Breast epithelium (tissue), 3 donors: ENCODE measurements at regions not wholly inside any gene's neighbourhood (a gene's known extent, or its start where the extent isn't known, plus 50 kb on each side); places are given as distances from the start of the nearest gene placed in this dataset.

Experiments
- CTCF ChIP-seq, 3 donors: fragments of 450-650 bp; IDR thresholded peaks; one replicate each; pipeline ENCODE4 v1.5.1; 2016 to 2017; ENCODE audit warnings: antibody characterized with exemption in 3 of 3, mild to moderate bottlenecking in 3 of 3, moderate library complexity in 3 of 3
- POLR2A ChIP-seq: fragments of 450-650 bp; IDR thresholded peaks from one replicate; pipeline ENCODE4 v1.6.1; 2016; ENCODE audit warnings: antibody characterized with exemption, mild to moderate bottlenecking, moderate library complexity

- TF ChIP-seq CTCF (IDR thresholded peaks at IDR 0.05) (no peak), POLR2A (no peak)
Observed at GRCh38 chr3:117863146-117863545, 1153.6 kb downstream of the TUSC7 start.
